Hindlimb muscle (tissue), 1 donor: ENCODE measurements at regions not wholly inside any gene's neighbourhood (a gene's known extent, or its start where the extent isn't known, plus 50 kb on each side); places are given as distances from the start of the nearest gene placed in this dataset.
A peak's percentile ranks its signal among the peaks of the same experiment; 100 is the strongest.

ENCODE experiments used
- DNase-seq: peaks from one replicate; pipeline ENCODE4 v3.0.0-alpha.2; 2013

DNA sequence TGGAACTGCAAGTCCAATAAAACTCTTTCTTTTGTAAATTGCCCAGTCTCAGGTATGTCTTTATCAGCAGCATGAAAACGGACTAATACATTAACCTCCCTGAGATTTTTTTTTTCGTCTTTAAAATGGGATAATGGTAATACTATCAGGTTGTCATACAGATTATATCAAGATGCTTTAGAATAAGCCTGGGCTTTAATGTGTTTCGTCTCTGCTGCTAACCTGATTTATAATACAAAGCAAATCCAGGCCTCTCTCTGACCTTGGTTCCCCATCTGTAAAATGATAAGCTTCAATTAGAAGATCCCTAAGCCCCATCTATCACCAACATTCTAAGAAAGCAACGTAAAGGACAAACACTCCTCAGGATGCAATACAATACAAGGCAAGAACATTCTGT is 283.5 kb downstream of the LRATD1 start:
- DNase-seq = no peak

- no peak for DNase-seq
These were observed 291.5 kb downstream of the LRATD1 start for GRCh38 chr2:14923820-14924580.

DNA sequence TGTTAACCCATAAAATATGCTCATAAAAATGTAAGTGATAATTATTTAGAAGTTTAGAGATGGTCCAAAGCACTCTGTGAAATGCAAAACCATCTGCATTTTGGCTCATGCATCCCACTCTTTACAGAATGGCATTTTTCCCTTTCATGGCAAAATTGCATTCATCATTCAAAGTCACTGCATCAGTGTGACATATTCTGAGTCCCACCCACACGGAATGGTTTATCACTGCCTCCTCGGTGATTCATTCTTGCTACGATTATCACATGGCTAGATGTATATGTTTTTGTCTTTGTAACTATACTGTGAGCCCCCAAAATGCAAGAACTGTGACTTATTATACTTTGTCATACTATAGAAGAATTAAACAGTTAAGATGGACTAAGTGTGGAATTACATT is 293.0 kb downstream of the LRATD1 start:
- DNase-seq = no peak

DNA sequence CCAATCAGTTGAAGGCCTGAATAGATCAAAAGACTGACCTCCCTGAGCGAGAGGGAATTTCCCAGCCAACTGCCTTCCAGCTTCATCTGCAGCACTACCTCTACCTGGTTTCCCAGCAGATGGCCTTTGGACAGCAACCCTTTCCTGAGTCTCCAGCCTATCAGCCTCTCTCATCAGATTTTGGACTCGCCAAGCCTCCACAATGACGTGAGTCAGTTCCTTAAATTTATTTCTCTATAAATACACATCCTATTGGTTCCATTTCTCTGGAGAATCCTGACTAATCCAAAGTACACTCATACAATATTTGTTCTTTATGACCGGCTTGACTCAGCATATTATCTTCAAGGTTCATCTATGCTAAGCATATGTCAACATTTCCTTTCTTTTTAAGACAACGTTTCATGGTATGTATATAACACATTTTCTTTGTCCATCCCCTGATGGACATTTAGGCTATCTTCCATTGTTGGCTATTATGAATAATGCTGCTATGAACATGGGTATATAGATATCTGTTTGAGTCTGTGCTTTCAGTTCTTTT is 294.6 kb downstream of the LRATD1 start:
- DNase-seq = no peak

GRCh38 chr2:14928056-14928455 is 295.5 kb downstream of the LRATD1 start:
- DNase-seq = no peak

- DNase-seq = no peak
These were observed 297.9 kb downstream of the LRATD1 start for GRCh38 chr2:14930441-14930840.

- no peak for DNase-seq
These were observed 299.8 kb downstream of the LRATD1 start for GRCh38 chr2:14932285-14932684.

- DNase-seq = no peak
These were observed 301.2 kb downstream of the LRATD1 start for GRCh38 chr2:14933753-14934152.

GRCh38 chr2:14936426-14936825 is 303.9 kb downstream of the LRATD1 start:
- DNase-seq = no peak

DNA sequence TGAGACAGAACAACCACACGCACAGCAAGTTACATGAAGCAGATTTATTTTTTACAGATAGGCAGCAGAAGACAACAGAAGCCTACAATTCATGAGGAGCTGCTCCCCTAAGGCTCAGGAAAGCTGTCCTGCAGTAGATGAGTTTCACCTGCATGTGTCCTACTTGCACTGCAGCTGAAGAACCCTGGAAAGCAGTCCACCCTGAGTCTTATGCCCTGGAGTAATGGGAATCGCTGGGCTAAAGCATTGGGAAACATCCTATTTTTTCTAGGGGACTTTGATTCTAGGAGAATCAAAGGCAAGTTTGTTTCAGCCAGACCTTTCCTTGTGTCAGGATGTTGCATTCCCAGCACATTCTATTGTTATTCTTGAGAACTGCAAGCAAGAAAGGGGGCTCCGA is 304.8 kb downstream of the LRATD1 start:
- no peak for DNase-seq

GRCh38 chr2:14941151-14941631 is 308.7 kb downstream of the LRATD1 start:
- DNase-seq = peak; percentile 87

GRCh38 chr2:14942987-14943386 is 310.5 kb downstream of the LRATD1 start:
- DNase-seq = no peak

DNA sequence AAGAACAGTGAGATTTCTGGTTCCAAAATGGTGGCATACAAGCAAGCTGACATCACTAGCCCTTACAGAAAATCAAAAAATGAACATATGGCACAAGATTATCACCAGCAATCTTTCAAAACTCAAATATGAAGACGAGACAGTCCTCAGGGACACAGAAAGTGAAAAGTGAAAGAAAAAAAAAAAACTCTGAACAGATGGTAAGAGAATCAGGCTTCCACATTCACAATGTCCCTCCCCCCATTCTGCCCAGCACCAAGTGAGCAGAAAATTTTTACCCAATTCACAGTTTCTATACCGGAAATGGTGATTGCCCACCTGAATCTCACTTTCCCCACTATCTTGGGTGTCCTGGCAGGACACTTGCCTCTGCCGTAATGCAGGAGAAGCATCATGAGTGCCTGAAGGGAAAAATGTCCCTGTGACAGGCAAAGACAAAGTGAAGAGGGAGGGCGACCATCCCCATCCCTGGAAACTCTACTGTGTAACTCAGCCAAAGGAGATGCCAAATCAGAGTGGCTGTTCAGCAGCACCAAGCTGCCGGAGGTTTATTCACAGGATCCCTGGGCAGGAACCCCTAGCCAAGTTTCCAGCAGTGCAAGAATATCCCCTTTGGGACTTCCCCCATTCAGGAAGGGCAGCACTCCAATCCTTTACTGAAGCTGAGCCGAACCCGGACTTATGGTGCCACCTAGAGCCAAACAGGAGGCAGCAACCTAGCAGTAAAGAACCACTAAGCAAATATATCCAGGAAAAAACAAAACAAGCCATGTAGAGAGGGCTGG is 312.2 kb downstream of the LRATD1 start:
- no peak for DNase-seq

DNA sequence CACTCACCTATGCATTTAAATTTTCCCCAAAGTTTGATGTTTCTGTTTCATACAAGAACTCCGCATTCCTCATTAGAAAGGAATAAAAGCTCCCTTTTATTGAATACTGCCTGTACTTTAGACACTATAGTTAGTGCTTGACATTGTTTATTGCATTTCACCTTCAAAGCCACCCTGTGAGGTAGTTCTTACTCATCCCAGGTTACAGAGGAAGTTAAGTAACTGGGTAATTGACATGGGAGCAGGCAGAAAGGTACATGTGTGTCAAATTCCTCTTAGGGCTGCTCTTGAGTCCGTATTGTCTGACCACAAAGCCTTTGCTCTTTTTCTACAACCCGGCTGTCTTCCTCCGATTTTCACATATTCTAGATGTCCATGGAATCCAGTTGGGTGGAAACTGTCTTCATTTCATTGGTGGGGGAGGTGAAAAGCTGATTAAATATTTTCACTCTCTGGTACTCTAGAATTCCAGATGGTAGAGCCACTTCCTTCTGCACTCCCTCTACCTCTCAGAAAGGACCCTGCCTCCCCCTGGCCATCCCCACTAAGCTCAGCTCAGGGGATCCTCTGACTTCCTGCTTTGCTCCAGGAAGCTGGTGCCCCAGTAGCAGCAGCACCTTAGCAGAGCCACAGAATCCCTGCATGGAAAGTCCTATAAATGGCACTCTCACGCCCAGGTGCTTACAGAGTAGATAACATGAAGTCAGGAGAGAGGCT is 319.2 kb downstream of the LRATD1 start:
- no peak for DNase-seq

DNA sequence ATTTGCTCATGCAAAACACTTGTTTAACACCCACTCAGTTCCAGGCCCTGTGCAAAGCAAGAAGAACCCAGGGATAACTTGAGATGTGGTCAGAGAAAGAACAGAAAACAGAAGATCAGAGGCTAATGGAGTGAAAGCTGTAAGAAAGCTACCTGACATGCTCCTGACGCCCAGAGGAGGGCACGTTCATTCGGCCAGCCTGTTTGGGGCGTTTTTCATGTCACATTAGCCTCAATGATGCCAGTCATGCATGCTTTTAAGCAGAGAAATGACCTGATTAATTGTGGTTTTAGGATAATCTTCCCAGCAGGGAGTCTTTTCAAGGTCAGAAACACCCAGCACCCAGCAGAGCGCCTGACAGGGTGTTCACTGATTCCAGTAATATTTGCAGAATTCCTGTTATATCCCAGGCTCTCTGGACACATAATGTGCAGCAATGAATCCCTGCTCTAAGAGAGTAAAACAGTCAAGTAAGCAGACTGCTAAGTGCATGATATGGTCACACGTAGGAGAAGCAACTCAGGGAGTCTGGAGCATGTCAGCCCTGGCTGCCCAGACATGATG is 320.0 kb downstream of the LRATD1 start:
- no peak for DNase-seq

DNA sequence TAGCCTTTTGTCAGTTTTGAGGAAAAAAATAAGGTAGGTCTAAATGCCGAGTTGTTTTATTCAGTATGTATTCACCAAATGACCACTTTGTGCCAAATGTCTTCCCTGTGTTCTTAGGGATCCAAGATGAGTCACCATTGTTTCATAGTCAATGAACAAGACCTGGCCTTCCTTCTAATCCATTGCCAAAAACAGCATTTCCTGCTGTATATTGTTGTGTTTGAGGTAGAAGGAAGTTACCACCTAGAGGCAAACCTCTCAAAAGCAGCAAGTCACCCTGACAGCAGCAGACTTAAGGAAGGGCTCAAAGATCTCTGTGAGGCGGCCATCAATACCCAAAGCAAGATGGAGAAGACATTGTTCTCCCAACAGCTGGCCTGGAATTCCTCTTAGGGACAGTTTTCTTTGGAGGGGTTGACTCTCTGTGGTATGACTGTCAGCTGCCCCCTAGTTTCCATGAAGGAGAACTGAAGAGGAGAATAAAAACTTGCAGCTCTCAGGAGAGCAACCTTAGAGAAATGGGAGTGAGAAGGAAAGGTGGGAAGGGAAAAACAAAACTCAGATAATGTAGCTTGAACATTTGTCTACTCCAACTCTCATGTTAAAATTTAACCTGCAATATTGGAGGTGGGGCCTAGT is 328.3 kb downstream of the LRATD1 start:
- no peak for DNase-seq

DNA sequence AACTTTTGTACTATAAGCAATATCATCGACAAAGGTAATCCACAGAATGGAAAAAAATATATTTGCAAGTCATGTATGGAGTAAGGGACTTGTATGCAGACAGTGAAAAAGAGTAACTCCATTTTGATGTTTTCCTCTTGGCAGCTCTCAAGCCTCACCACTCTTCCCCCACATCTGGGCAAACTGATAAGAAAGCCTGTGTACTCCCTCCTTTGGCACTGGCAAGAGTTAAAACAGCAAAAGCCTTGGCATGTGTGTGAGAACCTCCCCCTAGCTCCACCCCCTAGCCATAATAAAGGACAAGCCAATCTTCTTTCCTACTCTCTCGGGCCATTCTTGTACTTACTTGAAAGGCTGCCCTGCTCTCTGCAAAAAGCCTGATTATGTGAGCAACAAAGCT is 335.2 kb downstream of the LRATD1 start:
- no peak for DNase-seq

- no peak for DNase-seq
These were observed 342.9 kb downstream of the LRATD1 start for GRCh38 chr2:14975381-14975780.

DNA sequence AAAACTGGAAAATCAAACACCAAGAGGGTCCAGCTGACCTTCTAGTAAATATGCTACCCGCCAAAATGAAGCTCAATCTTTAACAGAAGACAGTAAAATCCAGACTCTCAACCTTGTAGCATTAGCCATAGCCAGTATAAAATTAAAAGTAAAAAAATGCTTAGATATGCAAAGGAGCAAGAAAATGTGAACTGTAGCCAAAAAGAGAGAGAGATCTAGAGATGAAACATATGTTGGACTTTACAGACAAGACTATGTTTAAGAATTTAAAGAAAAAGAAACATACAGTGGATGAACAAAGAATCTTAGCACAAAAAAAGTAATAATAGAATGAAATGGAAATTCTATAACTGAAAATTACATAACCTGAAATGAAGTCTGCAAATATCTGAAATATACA is 344.5 kb downstream of the LRATD1 start:
- no peak for DNase-seq

- DNase-seq = no peak
These were observed 346.3 kb downstream of the LRATD1 start for GRCh38 chr2:14978845-14979244.

DNA sequence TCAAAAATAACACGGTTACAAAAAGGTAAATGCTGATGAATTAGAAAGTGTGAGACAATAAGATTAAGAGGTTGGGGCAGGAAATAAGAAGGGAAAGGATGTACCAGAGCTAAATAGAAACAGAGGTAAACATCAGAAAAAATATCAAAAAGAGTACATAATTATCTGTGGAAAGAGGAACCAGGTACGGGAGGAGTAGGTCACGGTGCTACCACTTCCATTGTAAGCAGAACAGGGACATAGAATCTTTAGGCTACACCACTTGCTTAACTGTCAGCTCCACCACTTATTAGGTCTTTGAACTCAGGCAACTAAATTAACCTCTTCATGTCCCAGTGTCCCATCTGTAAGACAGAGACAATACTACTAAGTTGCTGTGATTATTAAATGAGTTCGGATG is 350.3 kb downstream of the LRATD1 start:
- DNase-seq = no peak

DNA sequence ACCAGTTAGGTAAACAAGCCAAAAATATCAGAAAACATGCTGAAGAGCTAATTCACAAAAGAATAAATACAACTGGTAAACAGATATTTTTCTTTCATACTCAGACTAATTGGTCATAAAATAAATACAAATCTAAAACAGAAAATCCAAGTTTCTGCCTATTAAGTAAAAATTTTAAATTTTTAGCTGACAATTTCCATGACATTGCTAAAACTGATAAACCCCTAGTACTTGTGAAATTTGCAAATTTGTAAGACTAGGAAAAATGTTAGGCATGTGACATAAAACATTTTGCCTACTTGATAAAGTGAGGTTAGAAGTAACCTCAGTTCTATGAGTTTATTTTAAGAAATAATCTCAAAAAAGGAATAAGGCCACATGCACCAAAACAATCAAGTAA is 356.1 kb downstream of the LRATD1 start:
- DNase-seq = no peak
